CD14-positive monocyte (primary cell): ENCODE measurements at regions not wholly inside any gene's neighbourhood (a gene's known extent, or its start where the extent isn't known, plus 50 kb on each side); places are given as distances from the start of the nearest gene placed in this dataset.

ENCODE experiments used
- DNase-seq, 3 donors: peaks; one replicate each; pipeline ENCODE4 v3.0.0-alpha.2; 2011 to 2022
- H2AFZ ChIP-seq: 2 replicates; pipeline ENCODE4 v1.6.0; 2012; ENCODE audit warnings: mild to moderate bottlenecking, low read depth, low read length, inconsistent platforms; ENCODE audit not compliant: insufficient read depth, poor library complexity, severe bottlenecking
- H3K27ac ChIP-seq, 2 donors: 1 replicate in 1 of 2; 2 replicates in 1 of 2; pipeline ENCODE4 v1.5.1; 2012 to 2013; ENCODE audit warnings: low read length in 2 of 2, control low read depth in 1 of 2, inconsistent platforms in 1 of 2, low read depth in 1 of 2, mild to moderate bottlenecking in 1 of 2
- H3K27me3 ChIP-seq, 2 donors: one replicate each; pipeline versions ENCODE4 v1.6.0 to v1.6.1; 2011 to 2013; ENCODE audit warnings: low read length in 2 of 2; ENCODE audit not compliant: control insufficient read depth in 2 of 2, insufficient read depth in 2 of 2
- H3K36me3 ChIP-seq, 2 donors: replicated peaks in 1 of 2; 1 replicate in 1 of 2; 2 replicates in 1 of 2; pipeline versions ENCODE4 v1.5.1 to v1.6.1; 2012 to 2013; ENCODE audit warnings: low read length in 2 of 2, control low read depth in 1 of 2, inconsistent platforms in 1 of 2, mild to moderate bottlenecking in 1 of 2; ENCODE audit not compliant: insufficient read depth in 2 of 2, control insufficient read depth in 1 of 2
- H3K4me1 ChIP-seq, 2 donors: 1 replicate in 1 of 2; 2 replicates in 1 of 2; pipeline versions ENCODE4 v1.5.1 to v1.6.1; 2012 to 2013; ENCODE audit warnings: low read length in 2 of 2, control low read depth in 1 of 2, inconsistent platforms in 1 of 2, mild to moderate bottlenecking in 1 of 2, moderate library complexity in 1 of 2; ENCODE audit not compliant: insufficient read depth in 2 of 2, control insufficient read depth in 1 of 2
- H3K4me2 ChIP-seq: replicated peaks from 2 replicates; pipeline ENCODE3; 2012; ENCODE audit warnings: low read length, moderate library complexity, mild to moderate bottlenecking; ENCODE audit not compliant: poor library complexity, severe bottlenecking; ENCODE audit errors: extremely low read depth
- H3K4me3 ChIP-seq, 3 experiments: fragments of 200-600 bp in 1 of 3; sonication (generic) in 1 of 3; replicated peaks in 1 of 3; 1 replicate in 2 of 3; 2 replicates in 1 of 3; pipeline ENCODE4 v1.5.1; 2011 to 2013; ENCODE audit warnings: low read length in 3 of 3, mild to moderate bottlenecking in 3 of 3, control low read depth in 2 of 3, low read depth in 2 of 3, inconsistent platforms in 1 of 3, moderate library complexity in 1 of 3
- H3K79me2 ChIP-seq: 2 replicates; pipeline ENCODE4 v1.6.0; 2012; ENCODE audit warnings: mild to moderate bottlenecking, control low read depth, inconsistent platforms, low read length, moderate library complexity; ENCODE audit not compliant: insufficient read depth
- H3K9ac ChIP-seq: 2 replicates; pipeline ENCODE4 v1.6.0; 2017; ENCODE audit warnings: low read length, mild to moderate bottlenecking; ENCODE audit not compliant: insufficient read depth, poor library complexity, severe bottlenecking
- H3K9me3 ChIP-seq, 2 donors: replicated peaks in 1 of 2; 1 replicate in 1 of 2; 2 replicates in 1 of 2; pipeline versions ENCODE4 v1.5.1 to v1.6.1; 2012 to 2013; ENCODE audit warnings: low read length in 2 of 2, control low read depth in 1 of 2; ENCODE audit not compliant: control insufficient read depth in 1 of 2, insufficient read depth in 1 of 2
- H4K20me1 ChIP-seq: 2 replicates; pipeline ENCODE4 v1.6.0; 2012; ENCODE audit warnings: mild to moderate bottlenecking, low read length, control low read depth, moderate library complexity; ENCODE audit not compliant: insufficient read depth
- H3K27ac Mint-ChIP-seq, 7 donors: one replicate each; pipeline ENCODE4 v1.8.0; 2020; ENCODE audit warnings: mild to moderate bottlenecking in 7 of 7, mixed read lengths in 7 of 7, moderate library complexity in 6 of 7, inconsistent platforms in 2 of 7
- H3K27me3 Mint-ChIP-seq, 3 donors: one replicate each; pipeline ENCODE4 v1.8.0; 2021 to 2022; ENCODE audit warnings: low read depth in 3 of 3, mild to moderate bottlenecking in 3 of 3, mixed read lengths in 3 of 3, moderate library complexity in 3 of 3, inconsistent platforms in 1 of 3
- H3K36me3 Mint-ChIP-seq, 2 donors: one replicate each; pipeline ENCODE4 v1.8.0; 2020; ENCODE audit warnings: mixed read lengths in 2 of 2, inconsistent platforms in 1 of 2, mild to moderate bottlenecking in 1 of 2
- H3K4me1 Mint-ChIP-seq: one replicate; pipeline ENCODE4 v1.8.0; 2020; ENCODE audit warnings: mild to moderate bottlenecking, mixed read lengths
- H3K4me3 Mint-ChIP-seq, 2 donors: one replicate each; pipeline ENCODE4 v1.8.0; 2020; ENCODE audit warnings: mild to moderate bottlenecking in 2 of 2, mixed read lengths in 2 of 2, moderate library complexity in 1 of 2
- H3K9me3 Mint-ChIP-seq, 7 donors: one replicate each; pipeline ENCODE4 v1.8.0; 2020 to 2022; ENCODE audit warnings: mixed read lengths in 7 of 7, mild to moderate bottlenecking in 6 of 7, moderate library complexity in 6 of 7, inconsistent platforms in 2 of 7
- CTCF ChIP-seq: fragments of 200-600 bp; IDR thresholded peaks from one replicate; pipeline ENCODE4 v1.8.0; 2022; ENCODE audit warnings: antibody characterized with exemption, mild to moderate bottlenecking
- WGBS: methylation state at CpG from one replicate; pipeline ENCODE4 v1.1.5; 2013; ENCODE audit warnings: missing lambda C conversion rate; ENCODE audit not compliant: insufficient coverage; 5-methylcytosine and 5-hydroxymethylcytosine counted together
- intact Hi-C, 2 donors: fragments of 100-400 bp; cut with micrococcal nuclease; formaldehyde crosslinking; loops; one replicate each; pipeline versions ENCODE4 v1.15.0 to v1.15.1; 2023

- H3K27ac ChIP-seq = no peak overlapping the region
- Mint-ChIP-seq H3K27me3 (peaks cover 0 to 2% (median 0%) of the 10 kb centered on the region in 3 donors), H3K4me3 (no peak overlapping the region), H3K27ac (no peak overlapping the region), H3K9me3 (no peaks in the 10 kb centered on the region), H3K36me3 (no peaks in the 10 kb centered on the region), H3K4me1 (peaks cover 8% of the 10 kb centered on the region)
- no peak for TF ChIP-seq CTCF
- H3K27me3 ChIP-seq = no peaks in the 10 kb centered on the region
- no peak overlapping the region for H2AFZ ChIP-seq
- intact Hi-C loops = no loop called here
- DNase-seq = no peak
- no peak overlapping the region for H3K9ac ChIP-seq
- no peaks in the 10 kb centered on the region for H3K79me2 ChIP-seq
- 93% methylated on average over 4 of the region's 5 CpGs for WGBS
- no peak overlapping the region for H3K4me3 ChIP-seq
- peaks cover 4 to 6% of the 10 kb centered on the region in 2 donors for H3K4me1 ChIP-seq
- H4K20me1 ChIP-seq = no peaks in the 10 kb centered on the region
- H3K4me2 ChIP-seq = no peak overlapping the region
- no peaks in the 10 kb centered on the region for H3K9me3 ChIP-seq
- H3K36me3 ChIP-seq = no peaks in the 10 kb centered on the region
Observed at GRCh38 chr4:71247706-71248105, 91.1 kb upstream of the SLC4A4 start.

GRCh38 chr4:71251261-71251660 lies 87.6 kb upstream of the SLC4A4 start:
- peaks cover 14 to 19% of the 10 kb centered on the region in 2 donors for H3K4me1 ChIP-seq
- no peak overlapping the region for H3K9ac ChIP-seq
- no peak overlapping the region for H3K4me3 ChIP-seq
- H3K9me3 ChIP-seq = no peaks in the 10 kb centered on the region
- no peaks in the 10 kb centered on the region for H3K27me3 ChIP-seq
- no peaks in the 10 kb centered on the region for H3K36me3 ChIP-seq
- no peaks in the 10 kb centered on the region for H3K36me3 Mint-ChIP-seq
- no peak for DNase-seq
- no peak for TF ChIP-seq CTCF
- 72% methylated on average over 2 of the region's 2 CpGs for WGBS
- peaks cover 0 to 2% (median 0%) of the 10 kb centered on the region in 3 donors for H3K27me3 Mint-ChIP-seq
- no peak overlapping the region for H3K27ac ChIP-seq
- no peaks in the 10 kb centered on the region for H3K79me2 ChIP-seq
- peaks cover 14% of the 10 kb centered on the region for H3K4me1 Mint-ChIP-seq
- no peaks in the 10 kb centered on the region for H4K20me1 ChIP-seq
- H2AFZ ChIP-seq = no peak overlapping the region
- no peak overlapping the region for H3K27ac Mint-ChIP-seq
- intact Hi-C loops = no loop called here
- no peaks in the 10 kb centered on the region for H3K9me3 Mint-ChIP-seq
- no peak overlapping the region for H3K4me3 Mint-ChIP-seq
- H3K4me2 ChIP-seq = no peak overlapping the region
